NCI-H1092 (cell line): ENCODE measurements at regions not wholly inside any gene's neighbourhood (a gene's known extent, or its start where the extent isn't known, plus 50 kb on each side); places are given as distances from the start of the nearest gene placed in this dataset.
A peak's percentile ranks its signal among the peaks of the same experiment; 100 is the strongest.
"Not testable (repeated sequence)": the region's sequence is repeated elsewhere in the genome, so short reads cannot be mapped to it uniquely, and the experiment has no call there.

Experiments used
- DNase-seq: peaks from one replicate; lab custom pipeline; 2025; lab: John Stamatoyannopoulos, UW

DNA sequence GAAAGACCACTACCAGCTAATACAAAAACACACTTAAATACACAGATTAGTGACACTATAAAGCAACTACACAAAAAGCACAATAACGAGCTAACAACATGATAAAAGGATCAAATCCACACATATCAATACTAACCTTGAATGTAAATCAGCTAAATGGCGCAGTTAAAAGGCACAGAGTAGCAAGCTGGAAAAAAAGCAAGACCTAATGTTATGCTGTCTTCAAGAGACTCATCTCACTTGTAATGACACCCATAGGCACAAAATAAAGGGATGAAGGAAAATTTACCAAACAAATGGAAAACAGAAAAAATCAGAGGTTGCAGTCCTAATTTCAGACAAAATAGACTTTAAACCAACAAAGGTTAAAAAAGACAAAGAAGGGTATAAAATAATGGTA, 86.3 kb downstream of the NUS1 start:
- no peak for DNase-seq

DNA sequence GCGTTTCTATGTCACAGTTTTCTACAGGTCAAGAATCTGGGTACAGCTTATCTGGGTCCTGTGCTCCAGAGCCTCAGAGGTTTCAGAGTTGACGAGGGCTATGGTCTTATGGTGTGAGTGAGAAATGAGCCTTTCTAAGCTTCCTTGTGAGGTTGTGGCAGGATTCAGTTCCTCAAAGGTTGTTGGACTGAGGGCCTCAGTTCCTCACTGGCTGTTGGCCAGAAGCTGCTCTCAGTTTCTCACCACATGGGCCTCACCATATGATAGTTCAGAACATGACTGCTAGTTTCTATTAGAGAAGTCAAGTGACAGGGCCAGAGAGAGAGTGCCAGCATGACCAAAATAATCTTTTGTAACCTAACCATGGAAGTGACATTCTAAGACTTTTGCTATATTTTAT, 96.1 kb downstream of the NUS1 start:
- no peak for DNase-seq

GRCh38 chr6:117776441-117776840, 101.2 kb downstream of the NUS1 start:
- DNase-seq, result no peak

DNA sequence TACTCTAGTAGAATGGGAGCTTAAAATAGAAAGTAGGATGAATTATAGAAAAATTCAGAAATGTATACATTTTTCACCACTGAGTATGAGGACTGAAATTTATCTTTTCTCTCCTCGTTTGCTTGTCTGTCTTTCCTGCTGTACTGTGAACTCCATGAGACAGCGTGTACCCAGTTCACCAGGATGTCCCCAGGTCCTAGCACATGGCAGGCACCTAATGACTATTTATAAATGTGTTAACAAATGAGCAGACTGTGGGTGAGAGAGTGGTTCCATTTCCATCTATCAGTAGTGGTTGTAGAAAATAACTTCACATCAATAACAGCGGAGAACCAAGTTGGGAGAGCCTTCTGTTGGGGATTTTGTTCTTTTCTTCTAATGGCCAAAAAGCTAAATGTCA, 106.3 kb downstream of the NUS1 start:
- no peak for DNase-seq

GRCh38 chr6:117783279-117783678, 108.0 kb downstream of the NUS1 start:
- no peak for DNase-seq

- DNase-seq, result no peak
Measured at GRCh38 chr6:117791012-117791411, 115.7 kb downstream of the NUS1 start.

- no peak for DNase-seq
Measured at GRCh38 chr6:117795234-117795633, 111.8 kb upstream of the SLC35F1 start.

DNA sequence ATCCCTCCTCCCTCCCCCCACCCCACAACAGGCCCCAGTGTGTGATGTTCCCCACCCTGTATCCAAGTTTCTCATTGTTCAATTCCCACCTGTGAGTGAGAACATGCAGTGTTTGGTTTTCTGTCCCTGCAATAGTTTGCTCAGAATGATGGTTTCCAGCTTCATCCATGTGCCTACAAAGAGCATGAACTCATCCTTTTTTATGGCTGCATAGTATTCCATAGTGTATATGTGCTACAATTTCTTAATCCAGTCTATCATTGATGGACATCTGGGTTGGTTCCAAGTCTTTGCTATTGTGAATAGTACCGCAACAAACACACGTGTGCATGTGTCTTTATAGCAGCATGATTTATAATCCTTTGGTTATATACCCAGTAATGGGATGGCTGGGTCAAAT, 108.2 kb upstream of the SLC35F1 start:
- DNase-seq, result not testable (repeated sequence)

- no peak for DNase-seq
Measured at GRCh38 chr6:117810269-117810668, 96.8 kb upstream of the SLC35F1 start.

GRCh38 chr6:117817499-117817898, 89.6 kb upstream of the SLC35F1 start:
- DNase-seq, result no peak

- DNase-seq, result no peak
Measured at GRCh38 chr6:117817992-117818391, 89.1 kb upstream of the SLC35F1 start.

GRCh38 chr6:117818449-117818848, 88.6 kb upstream of the SLC35F1 start:
- no peak for DNase-seq

GRCh38 chr6:117829594-117830319, 77.3 kb upstream of the SLC35F1 start:
- no peak for DNase-seq

GRCh38 chr6:117837261-117837660, 69.8 kb upstream of the SLC35F1 start:
- no peak for DNase-seq

DNA sequence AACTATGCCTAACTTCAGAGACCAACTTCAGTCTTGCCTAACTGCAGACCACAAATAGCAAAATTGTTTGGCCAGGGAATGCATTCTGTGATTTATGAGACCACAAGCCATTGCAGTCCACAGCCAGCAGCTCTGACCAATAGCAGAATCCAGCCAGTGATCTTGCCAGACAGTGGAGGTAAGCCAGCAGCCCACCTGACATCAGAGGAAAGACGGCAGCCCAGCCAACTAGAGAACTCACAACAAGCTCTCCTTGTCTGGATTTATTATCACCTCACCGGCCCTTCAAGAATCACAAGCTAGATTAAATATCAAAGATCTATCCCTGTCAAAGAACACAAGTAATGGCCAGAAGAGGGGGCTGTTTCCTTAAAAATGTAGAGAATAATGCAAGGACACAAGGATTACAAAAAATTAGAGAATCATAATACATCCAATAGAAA, 66.5 kb upstream of the SLC35F1 start:
- DNase-seq, result peak; percentile 10

DNA sequence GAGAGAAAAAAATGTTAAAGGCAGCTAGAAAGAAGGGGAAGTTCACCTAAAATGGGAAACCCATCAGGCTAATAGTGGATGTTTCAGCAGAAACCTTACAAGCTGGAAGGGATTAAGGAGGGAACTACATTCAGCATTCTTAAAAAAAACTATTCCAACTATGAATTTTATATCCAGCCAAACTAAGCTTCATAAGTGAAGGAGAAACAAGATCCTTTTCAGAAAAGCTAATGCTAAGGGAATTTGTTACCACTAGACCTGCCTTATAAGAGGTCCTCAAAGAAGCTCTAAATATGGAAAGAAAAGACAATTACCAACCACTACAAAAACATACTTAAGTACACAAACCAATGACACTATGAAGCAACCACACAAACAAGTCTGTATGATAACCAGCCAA, 59.2 kb upstream of the SLC35F1 start:
- DNase-seq, result no peak

GRCh38 chr6:117849087-117849486, 58.0 kb upstream of the SLC35F1 start:
- no peak for DNase-seq
